Stimulated activated CD4-positive, alpha-beta T cell treated with anti-CD3 and anti-CD28 coated beads, Interleukin-4, amount 100 ng/mL, for 1 hour (primary cell): ENCODE measurements at regions not wholly inside any gene's neighbourhood (a gene's known extent, or its start where the extent isn't known, plus 50 kb on each side); places are given as distances from the start of the nearest gene placed in this dataset.

ENCODE experiments used
- DNase-seq: peaks from one replicate; pipeline ENCODE4 v3.0.0-alpha.2; 2020

- DNase-seq, result no peak
Observed at GRCh38 chr2:23078784-23079434, 306.1 kb upstream of the KLHL29 start.

GRCh38 chr2:23083966-23084365 is 301.0 kb upstream of the KLHL29 start:
- DNase-seq, result no peak

DNA sequence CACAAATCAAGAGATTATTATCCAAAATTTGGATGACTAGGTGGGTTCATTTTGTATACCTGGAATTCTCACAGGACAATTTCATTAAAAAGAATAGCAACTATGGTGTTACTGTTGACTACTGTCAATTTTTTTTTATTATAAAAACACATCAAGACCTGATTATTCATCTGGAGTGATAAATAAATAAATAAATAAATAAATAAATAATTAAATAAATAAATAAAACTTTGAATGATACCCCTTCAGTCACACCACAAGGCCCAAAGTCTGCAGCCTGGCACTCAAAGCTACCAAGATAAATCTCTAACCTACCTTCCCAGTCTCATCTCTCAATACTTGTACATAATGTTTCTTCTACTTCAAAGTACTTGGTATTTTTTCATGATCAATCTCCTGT is 294.0 kb upstream of the KLHL29 start:
- DNase-seq, result no peak

DNA sequence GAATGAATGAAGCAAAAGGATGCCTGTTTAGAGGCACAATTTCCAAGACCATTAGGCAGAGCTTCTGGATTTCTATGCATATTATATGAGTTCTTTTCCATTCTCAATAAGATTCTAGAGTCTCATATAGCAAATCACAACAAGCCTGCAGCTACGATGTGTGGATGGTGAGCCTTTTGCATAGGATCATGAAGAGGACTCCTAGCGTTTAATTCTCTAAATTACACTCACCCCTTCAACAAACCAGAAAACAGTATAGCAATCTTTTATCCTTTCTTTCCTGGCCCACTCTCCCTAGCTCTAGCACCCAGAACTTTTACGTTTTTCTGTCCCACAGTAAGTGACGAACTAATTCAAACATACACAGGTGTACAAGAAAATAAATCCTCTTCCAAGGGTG is 293.1 kb upstream of the KLHL29 start:
- no peak for DNase-seq

DNA sequence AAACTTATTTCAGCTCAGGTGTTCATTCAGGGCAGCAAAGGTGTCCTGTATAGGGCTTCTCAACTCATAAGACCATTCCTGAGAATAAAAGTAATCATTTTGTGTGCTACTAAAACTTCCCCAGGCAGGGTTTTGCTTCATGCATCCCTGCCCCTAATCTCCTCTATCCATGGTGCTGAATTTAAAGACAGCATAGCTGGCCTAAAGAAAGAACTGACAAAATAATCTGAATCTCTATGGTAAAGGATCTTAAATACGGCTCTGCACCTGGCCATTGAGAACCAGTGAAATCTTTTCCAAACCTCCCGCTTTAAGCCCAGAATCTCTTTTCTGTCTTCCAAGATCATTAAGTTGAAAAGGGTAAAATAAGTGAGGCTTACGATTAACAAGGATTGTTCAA is 292.1 kb upstream of the KLHL29 start:
- no peak for DNase-seq

GRCh38 chr2:23093513-23093912 is 291.5 kb upstream of the KLHL29 start:
- no peak for DNase-seq

GRCh38 chr2:23096906-23097602 is 287.9 kb upstream of the KLHL29 start:
- DNase-seq, result no peak

GRCh38 chr2:23100406-23100805 is 284.6 kb upstream of the KLHL29 start:
- DNase-seq, result no peak

- no peak for DNase-seq
Observed at GRCh38 chr2:23106242-23106785, 278.7 kb upstream of the KLHL29 start.

DNA sequence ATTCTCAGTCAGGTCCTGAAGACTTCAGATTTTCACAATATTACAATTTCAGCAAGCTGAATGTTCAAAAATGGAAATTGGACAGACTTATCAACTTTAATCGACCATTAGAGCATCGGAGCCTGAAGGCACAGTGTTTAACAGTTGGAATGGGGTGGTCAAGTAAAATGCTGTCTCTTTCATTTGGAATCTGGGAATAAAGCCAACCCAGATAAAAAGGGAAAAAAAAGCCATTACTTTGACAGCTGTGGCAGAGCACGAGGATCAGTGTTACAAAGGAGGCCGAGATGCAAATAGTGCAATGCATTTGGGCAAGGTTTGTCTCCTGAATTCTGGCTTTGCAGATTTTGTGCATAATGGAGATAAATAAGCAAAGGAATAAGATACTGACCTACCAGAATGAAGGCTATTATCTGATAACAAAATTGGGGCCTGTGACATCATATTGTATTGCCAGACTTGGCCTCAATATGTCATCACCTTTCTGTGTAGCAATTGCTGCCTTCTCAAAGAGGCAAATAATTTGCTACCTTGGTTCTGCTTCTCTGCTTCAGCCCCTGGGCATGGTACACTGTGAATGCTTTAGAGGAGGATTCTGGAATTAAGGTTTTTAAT is 277.5 kb upstream of the KLHL29 start:
- no peak for DNase-seq

GRCh38 chr2:23111263-23111662 is 273.7 kb upstream of the KLHL29 start:
- DNase-seq, result no peak

DNA sequence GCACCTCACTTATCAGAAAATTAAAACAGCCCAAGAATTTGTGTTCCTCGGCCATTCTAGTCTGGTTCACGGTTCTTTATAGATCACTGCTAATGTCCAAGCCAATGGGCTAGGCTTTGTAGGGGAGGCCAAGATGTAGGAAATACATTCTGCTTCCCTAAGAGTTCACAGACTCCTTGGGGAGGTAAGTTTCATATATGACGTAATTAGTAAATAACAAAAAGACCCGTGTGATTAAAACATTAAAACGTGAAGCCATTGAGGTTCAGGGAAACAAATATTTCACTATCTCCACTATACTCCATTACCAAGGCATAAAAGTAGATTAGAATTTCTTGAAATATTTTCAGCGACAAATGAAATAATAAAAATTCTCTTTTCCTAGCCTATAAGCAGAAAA is 272.5 kb upstream of the KLHL29 start:
- no peak for DNase-seq

GRCh38 chr2:23114299-23114698 is 270.7 kb upstream of the KLHL29 start:
- DNase-seq, result no peak

GRCh38 chr2:23118313-23118712 is 266.7 kb upstream of the KLHL29 start:
- no peak for DNase-seq

DNA sequence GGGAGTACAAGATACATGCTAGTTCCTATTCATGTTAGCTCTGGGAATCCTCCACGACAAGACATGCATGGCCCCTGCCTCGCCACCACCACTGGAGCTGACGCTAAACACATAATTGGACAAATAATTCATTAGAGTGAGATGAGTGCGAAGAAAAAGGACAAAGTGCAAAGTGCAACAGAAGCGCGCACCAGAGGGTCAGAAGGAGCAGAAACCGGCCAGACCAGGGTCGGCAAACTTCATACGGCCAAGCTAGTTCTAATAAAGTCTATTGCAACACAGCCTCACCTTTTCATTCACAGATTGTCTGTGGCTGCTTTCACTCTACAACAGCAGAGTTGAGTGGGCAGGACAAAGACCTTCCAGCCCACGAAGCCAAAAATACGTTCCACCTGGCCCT is 266.1 kb upstream of the KLHL29 start:
- DNase-seq, result no peak

GRCh38 chr2:23120161-23120560 is 264.8 kb upstream of the KLHL29 start:
- no peak for DNase-seq

DNA sequence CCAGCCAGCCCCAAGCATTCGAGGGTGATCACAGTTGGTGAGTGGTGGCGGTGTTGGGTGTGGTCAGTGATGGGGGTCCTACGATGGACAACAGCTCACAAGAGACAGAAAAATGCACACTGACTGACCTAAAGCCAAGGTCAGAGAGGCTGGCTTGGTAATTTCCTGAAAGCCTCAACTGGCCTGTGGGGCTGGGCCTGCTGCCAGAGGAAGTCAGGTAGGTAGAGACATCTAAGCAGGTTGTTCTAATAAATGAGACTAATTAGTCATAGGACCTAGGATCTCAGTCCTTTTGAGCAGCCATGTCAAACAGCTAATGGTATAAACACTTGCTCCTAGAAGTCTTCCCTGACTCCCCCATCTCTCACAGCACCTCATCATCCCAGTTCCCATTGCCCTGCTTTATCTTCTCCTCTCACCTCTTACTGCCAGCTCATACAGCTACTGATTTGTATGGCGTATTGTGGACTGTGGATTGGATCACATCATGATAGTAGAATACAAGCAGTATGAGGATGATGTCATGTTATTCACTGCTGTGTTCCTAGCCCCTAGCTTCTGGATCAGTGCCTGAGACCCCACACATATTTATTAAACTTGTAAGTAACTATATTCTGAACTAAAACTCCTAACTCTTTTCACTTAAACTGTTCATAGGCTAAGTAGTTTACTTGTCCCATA is 262.9 kb upstream of the KLHL29 start:
- DNase-seq, result no peak

DNA sequence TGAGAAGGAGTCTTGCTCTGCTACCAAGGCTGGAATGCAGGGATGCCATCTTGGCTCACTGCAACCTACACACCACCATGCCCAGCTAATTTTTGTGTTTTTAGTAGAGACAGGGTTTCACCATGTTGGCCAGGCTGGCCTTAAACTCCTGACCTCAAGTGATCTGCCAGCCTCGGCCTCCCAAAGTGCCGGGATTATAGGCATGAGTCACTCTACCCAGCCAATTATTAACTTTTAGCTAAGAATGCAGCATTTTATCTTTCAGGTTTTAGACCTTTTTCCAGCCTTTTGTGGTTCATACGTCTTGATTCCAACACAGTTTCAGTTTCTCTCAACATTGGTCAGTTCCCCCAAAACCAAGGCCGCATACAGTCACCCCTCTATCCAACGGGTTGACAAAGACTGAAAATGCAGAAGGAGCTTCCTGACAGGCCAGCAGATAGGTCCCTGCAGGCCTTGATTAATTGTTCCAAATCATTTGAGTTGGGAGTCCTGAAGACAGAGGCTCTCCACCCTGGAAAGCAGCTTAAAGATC is 262.2 kb upstream of the KLHL29 start:
- DNase-seq, result no peak

- no peak for DNase-seq
Observed at GRCh38 chr2:23123686-23124085, 261.3 kb upstream of the KLHL29 start.

DNA sequence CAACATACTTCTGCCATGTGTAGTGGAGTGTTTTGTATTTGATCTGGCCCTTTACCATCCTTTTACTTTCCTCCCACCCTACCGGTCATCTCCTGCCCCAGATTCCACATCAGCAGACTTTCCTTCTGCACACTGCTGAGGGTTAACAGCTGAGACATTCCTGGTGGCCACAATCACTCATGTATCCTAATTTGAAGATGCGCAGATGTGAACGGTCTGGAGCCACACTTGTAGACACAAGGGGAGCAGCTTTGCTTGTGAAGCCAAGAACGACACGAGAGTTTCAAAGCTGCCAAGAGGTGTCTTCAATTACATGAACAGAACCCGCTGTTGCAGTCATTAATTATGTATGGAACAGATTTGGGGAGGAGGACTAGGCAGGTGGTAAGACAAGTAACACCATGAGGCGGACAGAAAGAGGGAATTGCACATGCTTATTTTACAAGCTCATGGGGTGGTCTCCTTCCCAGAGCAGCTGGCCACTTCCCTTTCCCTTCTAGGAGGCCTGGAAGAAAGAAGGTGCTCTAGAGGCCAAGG is 260.7 kb upstream of the KLHL29 start:
- DNase-seq, result no peak

DNA sequence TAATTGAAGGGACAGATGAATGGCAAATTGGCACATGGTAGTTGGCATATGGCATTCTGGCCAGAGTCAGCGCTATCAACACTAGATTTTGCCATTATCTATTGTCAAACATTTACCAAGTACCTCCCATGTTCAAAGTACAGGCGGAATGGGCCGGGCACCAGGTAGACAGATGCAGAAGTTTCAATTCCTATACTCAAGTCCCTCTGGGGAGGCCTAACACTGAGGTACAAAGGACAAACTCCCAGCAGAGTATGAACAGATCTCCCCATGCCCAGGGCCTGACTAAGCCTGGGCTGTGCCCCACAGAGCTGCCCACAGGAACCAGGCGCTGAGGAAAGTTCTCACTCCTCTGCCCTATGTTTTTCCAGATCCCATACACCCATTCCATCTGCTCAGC is 257.5 kb upstream of the KLHL29 start:
- no peak for DNase-seq

DNA sequence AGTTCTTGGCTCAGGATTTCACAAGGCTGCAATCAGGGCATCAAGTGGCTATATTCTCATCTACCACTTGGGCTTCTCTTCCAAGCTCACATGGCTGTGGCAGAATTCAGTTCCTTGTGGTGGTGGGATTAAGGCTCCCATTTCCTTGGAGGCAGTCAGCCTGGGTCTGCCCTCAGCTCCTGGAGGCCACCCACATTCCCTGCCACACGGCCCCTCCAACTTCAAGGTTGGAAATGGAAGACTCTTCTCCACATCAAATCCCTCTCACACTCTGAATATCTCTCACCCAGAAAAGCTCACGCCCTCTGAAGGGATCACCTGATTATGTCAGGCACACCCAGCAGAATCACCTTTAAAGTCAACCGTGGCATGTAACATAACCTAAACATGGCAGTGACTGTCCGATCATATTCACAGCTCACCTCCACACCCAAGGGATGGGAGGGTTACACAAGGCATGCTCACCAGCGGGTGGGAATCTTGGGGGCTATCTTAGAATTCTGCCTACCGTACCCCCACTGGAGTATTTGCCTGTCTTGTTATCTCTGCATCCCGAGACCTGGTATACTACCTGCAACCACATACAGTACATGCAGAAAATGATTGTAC is 256.2 kb upstream of the KLHL29 start:
- no peak for DNase-seq
